Nephron (organoid): ENCODE measurements at regions not wholly inside any gene's neighbourhood (a gene's known extent, or its start where the extent isn't known, plus 50 kb on each side); places are given as distances from the start of the nearest gene placed in this dataset.
"Not testable (repeated sequence)": the region's sequence is repeated elsewhere in the genome, so short reads cannot be mapped to it uniquely, and the experiment has no call there.

ENCODE experiments used
- H3K27ac Mint-ChIP-seq, 3 experiments: 2 replicates each; pipeline ENCODE4 v1.8.0; 2020; ENCODE audit warnings: mixed read lengths in 3 of 3, mild to moderate bottlenecking in 2 of 3, moderate library complexity in 1 of 3
- H3K27me3 Mint-ChIP-seq: 2 replicates; pipeline ENCODE4 v1.8.0; 2021; ENCODE audit warnings: low read depth, mild to moderate bottlenecking, moderate library complexity, mixed read lengths
- H3K36me3 Mint-ChIP-seq: 2 replicates; pipeline ENCODE4 v1.8.0; 2020; ENCODE audit warnings: low read depth, mixed read lengths
- H3K4me1 Mint-ChIP-seq: 2 replicates; pipeline ENCODE4 v1.8.0; 2020; ENCODE audit warnings: mixed read lengths
- H3K4me3 Mint-ChIP-seq, 3 experiments: 2 replicates each; pipeline ENCODE4 v1.8.0; 2020; ENCODE audit warnings: mild to moderate bottlenecking in 3 of 3, mixed read lengths in 3 of 3, moderate library complexity in 2 of 3
- H3K9me3 Mint-ChIP-seq: 2 replicates; pipeline ENCODE4 v1.8.0; 2020; ENCODE audit warnings: mixed read lengths
- CTCF ChIP-seq, 3 experiments: fragments of 200-600 bp; sonication (generic); IDR thresholded peaks; one replicate each; pipeline ENCODE4 v1.5.0; 2021; ENCODE audit warnings: antibody characterized with exemption in 3 of 3; ENCODE audit not compliant: unreplicated experiment in 3 of 3

- H3K27me3 Mint-ChIP-seq = no peaks in the 10 kb centered on the region
- no peak overlapping the region for H3K27ac Mint-ChIP-seq
- H3K4me1 Mint-ChIP-seq = no peaks in the 10 kb centered on the region
- H3K9me3 Mint-ChIP-seq = no peaks in the 10 kb centered on the region
- no peak for TF ChIP-seq CTCF (IDR thresholded peaks at IDR 0.05; ENCODE audit: unreplicated experiment in 3 of 3)
- no peaks in the 10 kb centered on the region for H3K36me3 Mint-ChIP-seq
- no peak overlapping the region for H3K4me3 Mint-ChIP-seq
These were observed 1499.4 kb downstream of the SUCLG1 start for GRCh38 chr2:82959727-82960126.

GRCh38 chr2:82954868-82955267 is 1504.2 kb downstream of the SUCLG1 start:
- Mint-ChIP-seq H3K27me3 (no peaks in the 10 kb centered on the region), H3K4me1 (no peaks in the 10 kb centered on the region), H3K4me3 (no peak overlapping the region), H3K9me3 (no peaks in the 10 kb centered on the region), H3K36me3 (no peaks in the 10 kb centered on the region), H3K27ac (no peak overlapping the region)
- TF ChIP-seq CTCF (IDR thresholded peaks at IDR 0.05; ENCODE audit: unreplicated experiment in 3 of 3) = no peak

GRCh38 chr2:82939211-82939610 is 1519.9 kb downstream of the SUCLG1 start:
- Mint-ChIP-seq H3K36me3 (no peaks in the 10 kb centered on the region), H3K4me1 (no peaks in the 10 kb centered on the region), H3K9me3 (peaks cover 2% of the 10 kb centered on the region), H3K27me3 (peaks cover 3% of the 10 kb centered on the region), H3K4me3 (no peak overlapping the region), H3K27ac (no peak overlapping the region)
- TF ChIP-seq CTCF (IDR thresholded peaks at IDR 0.05; ENCODE audit: unreplicated experiment in 3 of 3) = no peak

- not testable (repeated sequence) for H3K4me3 Mint-ChIP-seq, H3K9me3 Mint-ChIP-seq, H3K36me3 Mint-ChIP-seq, H3K27me3 Mint-ChIP-seq, H3K4me1 Mint-ChIP-seq, H3K27ac Mint-ChIP-seq
These were observed 1520.7 kb downstream of the SUCLG1 start for GRCh38 chr2:82938321-82938845.

- Mint-ChIP-seq H3K27me3 (no peaks in the 10 kb centered on the region), H3K9me3 (no peaks in the 10 kb centered on the region), H3K4me3 (no peak overlapping the region), H3K36me3 (no peaks in the 10 kb centered on the region), H3K4me1 (no peaks in the 10 kb centered on the region), H3K27ac (no peak overlapping the region)
- TF ChIP-seq CTCF (IDR thresholded peaks at IDR 0.05; ENCODE audit: unreplicated experiment in 3 of 3) = no peak
These were observed 1545.5 kb downstream of the SUCLG1 start for GRCh38 chr2:82913566-82913965.

- Mint-ChIP-seq H3K27me3 (no peaks in the 10 kb centered on the region), H3K4me1 (no peaks in the 10 kb centered on the region), H3K36me3 (no peaks in the 10 kb centered on the region), H3K4me3 (no peak overlapping the region), H3K27ac (no peak overlapping the region), H3K9me3 (no peaks in the 10 kb centered on the region)
- no peak for TF ChIP-seq CTCF (IDR thresholded peaks at IDR 0.05; ENCODE audit: unreplicated experiment in 3 of 3)
These were observed 1563.0 kb downstream of the SUCLG1 start for GRCh38 chr2:82896117-82896516.
